ENCODE measurements at regions not wholly inside any gene's neighbourhood (a gene's known extent, or its start where the extent isn't known, plus 50 kb on each side); places are given as distances from the start of the nearest gene placed in this dataset.

DNA sequence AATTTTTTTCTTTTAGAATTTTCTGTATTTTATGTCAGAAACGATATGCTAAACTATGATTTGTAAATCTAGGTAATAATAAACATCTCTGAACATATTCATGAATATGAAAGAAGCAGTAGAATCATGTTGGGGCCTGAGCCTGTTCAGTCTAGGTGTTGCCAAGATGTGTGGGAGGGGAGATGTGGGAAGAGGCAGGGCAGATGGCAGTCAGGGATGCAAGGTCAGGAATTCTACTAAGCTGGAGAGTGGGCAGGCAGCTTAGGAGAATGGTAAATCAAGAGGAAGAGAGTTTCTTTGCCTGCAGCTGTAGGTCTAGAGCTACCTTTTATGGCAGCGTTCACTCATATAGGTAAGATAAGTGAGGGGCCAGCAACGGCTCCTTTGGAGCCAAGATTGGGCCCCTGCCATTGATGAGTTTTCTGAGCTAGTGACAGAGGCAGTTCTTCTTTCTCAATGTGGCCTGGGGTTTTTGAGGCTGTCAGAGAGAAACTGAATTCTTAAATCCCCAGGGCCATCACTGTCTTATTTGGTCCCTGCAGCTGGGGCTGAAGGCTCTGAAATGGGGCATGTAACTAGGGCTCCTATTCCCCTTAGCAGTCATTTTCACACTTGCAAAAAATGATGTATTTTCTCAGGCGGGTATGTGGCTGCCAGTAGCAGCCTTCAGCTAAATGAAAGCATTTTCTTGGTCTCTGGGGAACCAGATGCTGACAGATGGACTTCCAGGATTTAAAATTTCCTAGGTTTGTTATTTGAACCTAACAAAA lies 232.8 kb downstream of the PIK3C3 start:
- no peak for DNase-seq

DNA sequence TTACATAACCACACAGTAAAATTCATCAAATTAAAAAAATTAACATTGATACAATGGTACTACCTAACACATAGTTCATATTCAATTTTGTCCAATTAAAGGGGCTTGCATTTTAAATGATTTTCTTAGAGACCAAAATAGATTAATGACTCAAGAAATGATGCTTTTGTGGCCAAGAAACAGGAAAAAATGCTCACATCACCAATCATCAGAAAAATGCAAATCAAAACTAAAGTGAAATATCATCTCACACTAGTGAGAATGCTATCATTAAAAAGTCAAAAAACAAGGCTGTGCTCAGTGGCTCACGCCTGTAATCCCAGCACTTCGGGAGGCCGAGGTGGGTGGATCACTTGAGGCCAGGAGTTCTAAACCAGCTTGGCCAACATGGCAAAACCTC lies 235.6 kb downstream of the PIK3C3 start:
- DNase-seq, result no peak

DNA sequence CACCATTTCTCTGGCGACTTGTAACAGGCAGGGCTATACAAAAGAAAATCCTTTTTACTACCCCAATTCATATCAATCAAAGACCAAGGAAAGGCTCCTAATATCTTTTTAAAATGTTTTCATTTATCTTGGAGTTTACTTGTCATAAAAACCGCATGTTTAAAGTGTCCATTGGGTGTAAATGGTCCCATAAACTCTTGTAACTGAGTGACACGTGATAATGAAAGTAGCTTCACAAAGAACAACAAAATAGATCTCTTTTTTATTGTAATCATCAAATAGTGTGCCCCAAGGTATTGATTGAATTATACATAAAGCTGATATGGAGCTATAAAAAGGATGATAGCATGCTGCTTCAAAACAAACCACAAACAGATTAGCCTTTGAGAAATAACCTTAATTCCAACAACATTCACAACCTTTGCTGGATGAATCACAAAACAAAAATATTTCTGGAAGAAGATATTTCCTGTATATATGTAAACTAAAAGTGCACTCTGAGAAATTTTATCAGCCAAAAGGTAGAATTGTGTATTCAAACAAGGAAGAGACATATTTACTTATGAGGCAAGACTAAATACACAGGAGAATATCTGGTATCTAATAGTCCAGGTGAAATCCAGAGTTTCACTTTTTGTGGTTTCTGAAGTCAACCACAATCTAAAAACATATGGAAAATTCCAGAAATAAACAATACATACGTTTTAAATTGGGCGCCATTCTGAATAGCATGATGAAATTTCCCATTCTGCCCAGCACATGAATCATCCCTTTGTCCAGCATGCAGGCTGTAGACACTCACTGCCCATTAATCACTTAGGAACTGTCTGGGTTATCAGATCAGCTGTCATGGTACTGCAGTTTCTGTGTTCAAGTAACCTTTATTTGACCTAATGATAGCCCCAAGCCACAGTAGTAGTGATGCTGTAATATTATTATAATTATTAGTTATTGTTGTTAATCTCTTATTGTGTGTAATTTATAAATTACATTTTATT lies 237.5 kb downstream of the PIK3C3 start:
- no peak for DNase-seq

DNA sequence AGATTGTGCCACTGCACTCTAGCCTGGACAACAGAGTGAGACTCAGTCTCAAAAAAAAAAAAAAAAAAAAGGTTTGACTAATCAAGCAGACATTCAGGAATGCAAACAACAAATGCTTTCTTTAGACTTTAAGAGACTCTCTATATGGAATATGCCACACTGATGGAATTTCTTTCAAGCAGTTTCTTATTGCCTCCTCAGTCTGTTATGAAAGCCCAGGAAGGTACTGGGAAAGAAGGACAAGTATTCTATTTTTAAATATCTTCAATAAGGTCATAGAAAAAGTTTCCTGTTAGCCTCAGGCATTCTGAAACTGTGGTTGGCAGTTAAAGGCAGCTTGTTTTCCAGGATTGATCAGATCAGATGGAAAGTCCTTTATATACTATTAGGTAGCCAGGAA lies 241.6 kb downstream of the PIK3C3 start:
- no peak for DNase-seq

DNA sequence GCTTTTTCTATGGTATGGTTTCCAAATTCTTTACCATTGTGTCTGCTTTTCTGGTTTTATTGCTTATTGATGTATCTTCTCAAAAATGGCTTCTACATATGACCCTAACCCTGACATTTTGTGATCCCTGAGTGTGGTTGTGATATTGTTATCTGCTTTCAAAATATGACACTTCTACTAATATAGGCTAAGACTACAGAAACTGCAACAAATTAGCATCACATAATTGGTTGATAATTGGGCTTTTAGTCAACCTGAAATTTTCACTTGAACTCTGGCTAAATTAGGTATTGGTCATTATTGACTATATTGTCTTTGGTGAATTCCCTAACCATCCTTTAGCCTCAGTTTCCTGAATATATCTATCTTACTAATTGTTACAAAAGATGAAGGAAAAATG lies 246.1 kb downstream of the PIK3C3 start:
- no peak for DNase-seq

DNA sequence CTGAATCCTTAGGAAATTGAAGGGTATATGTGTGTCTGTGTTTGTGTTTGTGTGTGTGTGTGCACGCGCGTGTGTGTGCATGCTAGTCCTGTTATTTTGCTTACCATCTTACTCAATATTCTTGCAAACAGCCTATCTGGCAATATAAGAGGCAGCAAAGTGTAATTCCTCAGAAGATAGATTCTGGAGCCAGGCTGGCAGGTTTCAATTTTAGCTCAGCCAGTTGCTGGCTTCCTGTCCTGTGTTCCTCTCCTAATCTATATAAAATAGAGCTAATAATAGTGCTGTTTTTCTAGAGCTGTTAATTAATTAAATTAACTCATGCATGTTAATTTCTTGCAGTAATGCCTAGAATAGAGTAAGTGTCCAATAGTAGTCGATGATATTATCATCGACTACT lies 256.2 kb downstream of the PIK3C3 start:
- no peak for DNase-seq

DNA sequence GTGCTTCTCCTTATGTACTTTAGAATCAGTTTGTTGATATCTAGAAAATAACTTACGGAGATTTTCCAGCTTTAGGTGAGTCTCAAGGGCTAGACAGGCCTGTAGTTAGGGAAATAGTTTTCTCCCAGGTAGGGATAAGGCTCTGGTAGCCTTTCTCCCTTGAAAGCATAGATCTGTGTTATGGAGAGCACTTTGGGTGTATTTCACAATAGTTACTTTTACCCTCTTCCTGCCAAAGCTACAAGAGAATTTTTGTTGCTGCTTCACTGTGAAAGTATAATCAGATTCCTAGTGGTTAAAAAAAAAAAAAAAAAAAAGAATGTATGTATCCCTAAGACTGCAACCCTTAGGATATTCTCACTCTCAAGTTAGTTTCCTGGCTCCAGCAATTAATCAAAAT lies 267.5 kb downstream of the PIK3C3 start:
- no peak for DNase-seq

DNA sequence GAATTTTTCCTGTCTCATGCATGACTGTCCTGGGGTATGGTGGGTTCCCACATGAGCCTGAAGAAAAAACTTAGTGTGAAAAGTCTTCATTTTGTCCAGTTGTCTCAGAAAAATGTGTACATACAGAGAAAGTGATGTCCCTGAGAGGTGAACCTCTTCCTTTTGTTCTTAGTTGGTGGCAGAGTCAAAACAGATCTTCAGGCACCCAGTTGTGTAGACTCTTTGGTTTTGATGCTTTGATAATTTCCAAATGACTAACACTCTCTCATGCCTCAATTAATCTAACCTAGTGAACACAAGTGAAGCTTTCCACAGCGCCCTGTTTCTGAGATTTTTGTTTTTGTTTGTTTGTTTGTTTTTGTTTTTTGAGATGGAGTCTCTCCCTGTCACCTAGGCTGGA lies 273.5 kb downstream of the PIK3C3 start:
- no peak for DNase-seq

DNA sequence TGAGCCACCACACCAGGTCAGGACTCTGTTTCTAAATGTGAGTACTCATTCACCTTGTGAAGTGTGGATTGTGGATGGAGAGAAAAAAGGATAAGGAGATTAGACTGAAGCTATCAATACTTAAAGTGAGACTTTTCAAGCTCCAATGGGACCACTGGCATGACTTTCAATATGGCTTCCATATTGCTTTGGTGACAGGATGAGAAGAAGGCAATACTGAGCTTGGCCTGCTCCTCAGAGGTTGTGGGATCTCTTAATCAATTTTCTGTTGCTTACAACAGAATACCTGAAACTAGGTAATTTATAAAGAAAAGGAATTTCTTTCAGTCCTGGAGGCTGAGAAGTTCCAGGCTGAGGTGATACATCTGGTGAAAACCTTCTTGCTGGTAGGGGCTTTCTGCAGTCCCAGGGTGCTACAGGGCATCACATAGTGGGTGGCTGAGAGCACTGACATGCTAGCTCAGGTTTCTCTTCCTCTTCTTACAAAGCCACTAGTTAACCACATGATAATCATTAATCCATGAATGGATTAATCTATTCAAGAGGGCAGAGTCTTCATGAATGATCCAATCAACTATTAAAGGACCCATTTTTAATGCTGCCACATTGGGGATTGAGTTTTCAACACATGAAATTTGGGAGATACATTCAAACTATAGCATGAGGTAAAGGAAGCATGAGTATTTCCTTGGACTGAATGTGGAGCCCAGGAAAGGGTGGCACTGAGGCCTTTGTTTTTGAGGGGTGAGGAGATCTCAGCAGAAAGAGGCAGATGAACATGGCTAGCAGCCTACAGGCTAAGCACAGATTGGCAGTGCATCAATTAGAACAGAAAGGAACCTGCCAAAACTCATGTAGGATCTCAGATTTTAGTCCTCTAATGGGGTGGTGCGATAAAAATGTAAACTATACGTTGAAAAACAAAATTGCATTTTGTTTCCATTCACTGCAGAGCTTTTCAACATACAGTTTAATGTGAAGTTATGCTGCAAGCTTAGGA lies 274.5 kb downstream of the PIK3C3 start:
- no peak for DNase-seq

DNA sequence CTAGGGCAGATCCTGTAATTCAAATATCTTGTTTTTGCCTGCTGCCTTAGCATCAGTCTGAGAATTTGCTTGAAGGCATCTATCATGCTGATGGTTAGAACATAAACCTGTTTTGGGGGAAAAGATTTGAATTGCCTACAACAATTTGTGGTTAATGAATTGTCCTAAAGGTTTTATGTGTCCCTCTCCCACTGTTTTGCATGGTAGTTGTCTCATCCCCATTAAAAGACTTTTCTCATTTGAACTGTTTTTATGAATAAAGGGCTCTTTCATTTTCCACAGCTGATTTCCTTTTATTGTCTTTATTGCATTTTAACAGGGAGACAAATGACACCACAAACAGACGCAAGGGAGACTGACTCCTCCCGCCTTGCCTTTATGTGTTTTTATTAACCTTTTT lies 275.6 kb downstream of the PIK3C3 start:
- no peak for DNase-seq

DNA sequence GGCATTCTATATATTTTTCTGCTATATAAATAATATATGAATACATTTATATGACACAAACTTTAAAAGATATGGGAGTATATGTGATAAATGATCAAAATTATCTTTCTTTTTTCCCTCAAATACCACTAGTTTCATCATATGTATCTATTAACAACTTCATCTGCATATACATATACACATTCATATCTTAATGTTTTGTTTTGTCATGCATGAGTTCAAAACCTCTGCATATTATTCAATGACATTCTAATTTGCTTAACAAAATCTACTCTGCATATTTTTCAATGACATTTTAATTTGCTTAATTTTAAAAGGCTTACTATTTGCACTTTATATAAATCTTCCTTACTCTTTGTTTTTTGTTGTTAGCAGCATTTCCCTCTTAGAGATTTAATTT lies 276.2 kb downstream of the PIK3C3 start:
- DNase-seq, result no peak

DNA sequence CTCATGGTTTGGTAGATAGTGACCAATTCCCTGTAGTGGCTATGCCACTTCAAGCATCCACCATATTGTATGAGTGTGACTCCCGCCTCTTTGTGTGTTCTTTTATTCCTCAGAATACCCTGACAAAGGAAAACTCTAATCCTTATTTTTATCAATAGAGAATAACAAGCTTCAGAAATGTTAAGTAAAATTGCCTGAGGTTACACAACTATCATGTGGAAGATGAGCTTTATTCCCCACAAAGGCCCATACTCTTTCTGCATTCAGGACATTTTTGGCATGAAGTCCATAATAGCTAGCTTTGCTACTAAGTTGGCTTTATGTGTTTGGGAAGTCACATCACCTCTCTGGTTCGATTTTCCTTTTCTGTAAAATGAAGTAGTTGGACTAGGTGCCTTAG lies 276.8 kb downstream of the PIK3C3 start:
- no peak for DNase-seq

DNA sequence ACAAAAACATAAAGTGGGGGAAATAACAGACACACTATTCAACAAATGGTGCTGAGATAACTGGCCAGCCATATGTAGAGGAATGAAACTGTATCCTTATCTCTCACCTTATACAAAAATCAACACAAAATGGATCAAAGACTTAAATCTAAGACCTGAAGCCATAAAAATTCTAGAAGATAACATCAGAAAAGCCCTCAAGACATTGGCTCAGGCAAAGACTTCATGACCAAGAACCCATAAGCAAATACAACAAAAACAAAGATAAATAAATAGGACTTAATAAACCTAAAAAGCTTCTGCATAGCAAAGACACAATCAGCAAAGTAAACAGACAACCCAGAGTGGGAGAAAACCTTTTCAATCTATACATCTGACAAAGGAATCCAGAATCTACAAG lies 278.9 kb downstream of the PIK3C3 start:
- DNase-seq, result no peak

DNA sequence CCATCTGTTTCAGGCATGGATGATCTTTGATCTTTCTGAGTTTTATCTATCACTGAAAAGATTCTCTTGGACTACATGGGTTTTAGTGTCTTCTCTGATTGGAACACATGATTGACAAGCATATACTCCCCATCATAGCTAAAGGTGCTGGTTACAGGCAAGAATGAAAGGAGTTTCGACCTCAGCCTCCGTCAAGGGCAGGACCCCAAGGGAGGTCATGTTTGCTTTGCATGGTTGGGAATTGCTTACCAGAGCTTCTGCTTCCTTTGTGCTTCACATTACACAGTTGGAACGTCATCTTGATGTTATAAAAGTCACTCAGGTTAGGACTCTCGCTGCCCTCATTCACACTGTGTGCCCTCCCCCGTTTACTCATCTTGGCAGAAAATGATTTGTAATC lies 287.7 kb downstream of the PIK3C3 start:
- no peak for DNase-seq

DNA sequence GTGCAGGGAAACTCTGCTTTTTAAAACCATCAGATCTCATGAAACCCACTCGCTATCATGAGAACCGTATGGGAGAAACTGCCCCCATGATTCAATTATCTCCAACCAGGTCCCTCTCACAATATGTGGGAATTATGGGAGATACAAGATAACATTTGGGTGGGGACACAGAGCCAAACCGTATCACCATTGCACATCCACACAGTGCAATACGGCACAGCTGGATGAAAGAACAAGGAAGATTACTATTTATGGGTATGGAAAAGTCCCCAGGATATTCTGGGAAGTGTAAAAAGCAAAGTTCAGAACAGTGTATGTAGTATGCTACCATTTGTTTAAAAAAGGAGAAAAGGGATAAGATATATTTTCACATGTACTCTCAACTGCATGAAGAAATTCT lies 290.1 kb downstream of the PIK3C3 start:
- DNase-seq, result no peak

DNA sequence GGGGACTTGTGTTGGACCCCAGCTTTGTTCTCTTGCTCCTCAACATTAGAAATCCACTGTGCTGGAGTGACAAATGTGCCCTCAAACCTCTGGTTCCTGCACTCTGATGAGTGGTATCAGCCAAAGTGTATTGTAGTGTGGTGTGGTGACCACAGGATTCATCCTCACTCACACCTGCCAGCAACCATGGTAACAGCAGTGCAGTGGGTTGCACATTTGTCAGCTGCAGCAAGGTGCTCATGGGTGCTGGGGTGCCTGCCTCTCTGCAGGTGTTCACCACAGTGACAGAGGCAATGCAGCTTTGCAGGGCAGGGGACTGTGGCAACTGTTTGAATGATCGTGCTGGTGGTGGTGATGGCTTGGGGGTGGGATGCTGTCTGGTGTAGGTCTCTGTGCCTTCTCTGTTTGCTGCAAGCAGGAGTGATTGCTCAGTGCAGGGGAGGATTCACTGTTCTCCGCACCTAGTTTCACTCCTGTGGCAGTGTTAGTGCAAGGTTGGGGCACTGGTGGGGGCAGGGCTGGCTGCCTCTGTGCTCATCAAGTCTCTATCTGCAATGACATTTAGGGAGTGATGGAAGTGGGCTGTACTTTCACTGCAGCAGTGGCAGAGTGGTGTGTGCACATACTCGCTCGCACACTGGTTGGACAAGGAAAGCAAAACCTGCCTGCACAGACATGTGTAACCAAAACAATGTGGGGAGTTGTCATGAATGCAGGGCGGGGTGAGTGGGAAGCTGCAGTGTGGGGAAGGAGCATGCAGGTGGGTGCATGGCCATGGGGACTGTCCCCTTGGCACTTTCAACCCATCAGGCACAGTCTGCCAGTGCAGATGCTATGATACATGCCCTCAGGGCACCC lies 301.1 kb downstream of the PIK3C3 start:
- no peak for DNase-seq

DNA sequence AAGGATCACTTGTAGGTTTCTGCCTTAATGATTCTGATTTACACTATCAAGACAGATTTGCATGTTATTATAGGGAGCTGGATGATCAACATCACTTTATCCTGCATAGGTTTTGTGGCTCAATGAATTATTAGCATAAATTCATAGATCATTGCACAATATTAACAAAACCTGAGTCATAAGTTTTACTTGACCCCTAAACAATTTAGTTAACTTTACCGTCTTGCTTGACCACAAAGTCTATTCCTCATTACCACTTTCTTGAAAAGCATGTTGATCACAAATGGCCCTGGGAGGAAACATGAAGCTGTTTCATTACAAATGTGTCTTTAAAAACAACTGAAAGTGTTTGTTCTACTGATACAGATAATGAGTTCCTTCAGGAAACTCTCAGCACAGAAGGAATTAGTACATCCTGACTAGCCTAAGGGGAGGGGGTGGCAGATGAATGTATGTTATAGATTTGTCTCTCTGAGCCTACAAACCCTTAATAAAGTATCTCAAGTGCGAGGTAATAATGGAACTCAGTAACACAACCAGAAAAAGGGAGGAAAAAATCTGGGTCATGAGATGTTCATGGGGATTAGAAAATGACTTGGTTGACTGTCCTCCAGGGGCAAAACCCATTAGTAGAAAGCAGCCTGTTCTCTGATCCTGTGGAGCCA lies 303.4 kb downstream of the PIK3C3 start:
- DNase-seq, result no peak

DNA sequence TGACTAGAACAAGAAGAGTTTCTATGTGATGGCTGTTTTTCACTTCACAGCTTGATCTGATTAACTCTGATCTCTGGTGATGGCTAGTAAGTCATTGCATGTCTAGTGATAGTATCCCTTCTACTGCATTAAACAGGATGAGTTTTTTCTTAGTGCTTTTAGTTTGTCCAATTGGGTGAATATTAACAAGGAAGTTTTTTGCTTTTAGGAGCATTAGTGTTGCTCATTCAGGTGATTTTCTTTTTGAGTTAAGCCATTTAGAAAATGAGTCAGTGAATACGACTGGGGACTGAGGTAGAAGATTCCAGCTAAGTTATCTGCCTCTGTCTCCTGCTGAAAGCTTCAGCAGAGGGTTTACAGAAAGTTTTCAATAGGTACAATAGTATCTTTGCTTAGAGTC lies 306.7 kb downstream of the PIK3C3 start:
- DNase-seq, result no peak

DNA sequence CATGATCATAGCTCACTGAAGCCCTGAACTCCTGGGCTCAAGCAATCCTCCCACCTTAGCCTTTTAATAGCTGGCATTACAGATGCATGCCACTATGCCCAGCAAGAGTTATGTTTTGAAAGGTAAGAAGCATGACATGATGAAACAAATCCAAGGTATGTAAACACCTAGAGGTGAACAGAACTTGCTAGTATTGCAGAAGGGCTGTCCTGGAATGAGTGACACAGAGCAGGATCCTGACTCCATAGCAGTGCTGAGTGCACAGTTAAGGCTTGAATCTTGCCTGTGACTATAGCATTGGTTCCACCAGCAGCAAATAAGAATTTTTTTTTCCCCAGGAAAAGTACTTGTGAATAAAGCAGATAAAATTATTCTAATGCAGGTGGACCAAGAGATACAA lies 309.5 kb downstream of the PIK3C3 start:
- DNase-seq, result no peak

DNA sequence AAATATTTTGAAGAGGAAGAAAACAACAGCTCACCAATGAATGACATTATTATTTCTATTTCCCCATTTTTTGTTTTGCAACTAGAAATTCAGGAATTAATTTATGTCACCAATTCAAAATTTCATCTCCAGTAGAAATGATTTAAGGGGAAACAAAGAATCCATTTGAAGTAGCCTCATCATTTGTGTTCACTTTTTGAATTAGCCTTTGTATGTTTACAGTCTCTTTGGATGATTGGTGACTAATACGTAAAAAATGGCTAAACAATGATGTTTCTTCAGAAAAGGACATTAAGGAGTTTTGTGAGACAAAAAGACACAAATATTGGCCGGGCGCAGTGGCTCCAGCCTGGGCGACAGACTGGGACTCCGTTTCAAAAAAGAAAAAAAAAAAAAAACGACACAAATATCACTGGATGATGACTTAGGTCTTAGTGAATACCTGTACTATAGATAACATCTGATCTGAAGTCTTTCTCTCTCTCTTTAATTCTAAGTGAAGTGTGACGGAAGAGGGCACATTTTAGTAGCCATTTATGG lies 313.2 kb downstream of the PIK3C3 start:
- no peak for DNase-seq

DNA sequence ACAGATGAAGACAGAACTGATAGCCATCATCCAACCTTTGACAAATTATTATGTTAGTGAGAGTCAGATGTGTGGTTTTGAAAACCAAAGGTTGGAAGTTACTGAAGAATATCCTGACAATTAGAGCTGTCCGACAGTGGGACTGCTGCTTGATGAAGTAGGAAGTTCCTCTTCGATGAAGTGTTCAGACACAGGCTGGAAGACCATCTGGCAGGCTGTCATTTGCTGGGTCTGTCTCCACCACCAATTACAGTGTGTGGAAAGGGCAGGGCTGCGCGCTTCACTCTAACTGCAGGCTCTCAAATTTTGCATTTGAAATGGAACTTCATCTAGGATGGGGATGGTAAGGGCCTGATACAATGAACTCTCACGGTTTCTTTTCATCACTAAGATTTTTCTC lies 313.8 kb downstream of the PIK3C3 start:
- DNase-seq, result no peak
